BE2C (cell line): ENCODE measurements at regions not wholly inside any gene's neighbourhood (a gene's known extent, or its start where the extent isn't known, plus 50 kb on each side); places are given as distances from the start of the nearest gene placed in this dataset.

ENCODE experiments used
- DNase-seq: peaks from one replicate; pipeline ENCODE4 v3.0.0-alpha.2; 2020
- H3K27me3 ChIP-seq: fragments of 250-450 bp; sonication (Bioruptor Pico); 2 replicates; pipeline ENCODE4 v1.5.1; 2020; ENCODE audit warnings: mild to moderate bottlenecking
- H3K36me3 ChIP-seq: fragments of 250-450 bp; sonication (Bioruptor Pico); 2 replicates; pipeline ENCODE4 v1.5.1; 2020; ENCODE audit warnings: mild to moderate bottlenecking
- H3K4me1 ChIP-seq: fragments of 250-450 bp; sonication (Bioruptor Pico); 2 replicates; pipeline ENCODE4 v1.5.1; 2020
- H3K4me3 ChIP-seq: 2 replicates; pipeline ENCODE4 v1.5.1; 2011; ENCODE audit warnings: low read depth, low read length
- H3K9me3 ChIP-seq: fragments of 250-450 bp; sonication (Bioruptor Pico); 2 replicates; pipeline ENCODE4 v1.5.1; 2020
- CTCF ChIP-seq: IDR thresholded peaks from 2 replicates; pipeline ENCODE4 v1.5.1; 2012; ENCODE audit warnings: mild to moderate bottlenecking, low read depth, low read length

GRCh38 chr2:573025-573424 is 104.2 kb downstream of the TMEM18 start:
- Histone ChIP-seq H3K9me3 (no peaks in the 10 kb centered on the region), H3K4me1 (peaks cover 18% of the 10 kb centered on the region; the same call in 1 of the 2 replicates), H3K27me3 (no peaks in the 10 kb centered on the region), H3K4me3 (no peak overlapping the region), H3K36me3 (no peaks in the 10 kb centered on the region)
- DNase-seq, result no peak
- no peak for TF ChIP-seq CTCF

- no peak overlapping the region for H3K4me3 ChIP-seq
- H3K27me3 ChIP-seq, result no peaks in the 10 kb centered on the region
- no peak for TF ChIP-seq CTCF
- no peaks in the 10 kb centered on the region for H3K9me3 ChIP-seq
- peak; percentile 33 for DNase-seq
- H3K36me3 ChIP-seq, result no peaks in the 10 kb centered on the region
- H3K4me1 ChIP-seq, result peaks cover 19% of the 10 kb centered on the region; the same call in 1 of the 2 replicates
These were observed 107.5 kb downstream of the TMEM18 start for GRCh38 chr2:569681-570080.

DNA sequence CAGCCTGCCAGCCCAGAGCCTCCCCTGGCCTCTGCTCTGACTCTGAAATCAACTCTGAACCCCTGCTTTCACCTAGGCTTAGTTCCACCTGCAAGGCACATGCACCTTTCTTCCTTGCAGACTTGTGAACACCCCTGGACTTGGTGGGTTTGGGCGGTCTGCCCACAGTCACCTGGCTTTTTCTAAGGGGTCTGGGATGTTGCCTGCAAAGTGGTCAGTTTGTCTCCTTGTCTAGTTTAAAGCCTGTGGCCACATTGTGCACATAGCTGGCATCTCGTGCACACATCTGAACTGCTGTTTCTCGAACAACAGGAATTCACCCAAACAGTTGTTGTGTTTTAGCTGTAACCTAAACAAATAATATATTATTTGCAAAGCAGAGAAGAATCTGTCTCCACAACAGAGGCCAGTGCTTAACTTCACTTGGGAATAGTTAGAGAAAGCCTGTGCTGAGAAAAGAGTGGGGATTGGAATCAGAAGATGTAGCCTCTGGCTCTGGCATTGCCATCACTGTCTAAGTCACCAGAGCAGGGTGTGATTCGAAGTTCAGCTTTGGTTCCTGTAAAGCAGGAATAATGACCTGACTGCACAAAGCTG is 108.5 kb downstream of the TMEM18 start:
- H3K9me3 ChIP-seq, result no peaks in the 10 kb centered on the region
- H3K4me3 ChIP-seq, result no peak overlapping the region
- H3K36me3 ChIP-seq, result no peaks in the 10 kb centered on the region
- no peak for TF ChIP-seq CTCF
- DNase-seq, result no peak
- peaks cover 15% of the 10 kb centered on the region; the same call in 1 of the 2 replicates for H3K4me1 ChIP-seq
- H3K27me3 ChIP-seq, result no peaks in the 10 kb centered on the region

GRCh38 chr2:567865-568638 is 109.2 kb downstream of the TMEM18 start:
- H3K36me3 ChIP-seq, result no peaks in the 10 kb centered on the region
- no peaks in the 10 kb centered on the region for H3K27me3 ChIP-seq
- no peak for TF ChIP-seq CTCF
- peaks cover 12% of the 10 kb centered on the region; the same call in 1 of the 2 replicates for H3K4me1 ChIP-seq
- no peak overlapping the region for H3K4me3 ChIP-seq
- no peaks in the 10 kb centered on the region for H3K9me3 ChIP-seq
- no peak for DNase-seq

DNA sequence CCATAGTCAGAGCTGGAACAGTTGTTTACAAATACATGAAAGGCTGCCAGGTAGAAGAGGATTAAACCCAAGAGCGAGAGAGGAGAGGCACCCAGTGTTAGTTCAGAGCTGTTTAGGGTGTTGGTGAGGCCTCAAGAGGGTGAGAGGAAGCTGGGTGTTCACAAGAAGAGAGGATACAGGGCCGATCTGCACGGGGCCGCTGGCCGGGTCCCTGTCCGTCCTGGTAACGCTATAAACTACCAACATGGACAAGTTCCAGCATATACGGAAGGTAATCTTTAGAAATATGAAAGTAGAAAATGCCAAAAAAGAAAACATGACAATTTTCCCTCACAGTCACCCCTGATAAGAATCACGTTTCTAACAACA is 109.7 kb downstream of the TMEM18 start:
- no peak for TF ChIP-seq CTCF
- no peak overlapping the region for H3K4me3 ChIP-seq
- DNase-seq, result no peak
- no peaks in the 10 kb centered on the region for H3K36me3 ChIP-seq
- H3K4me1 ChIP-seq, result peaks cover 11% of the 10 kb centered on the region; the same call in 1 of the 2 replicates
- H3K27me3 ChIP-seq, result no peaks in the 10 kb centered on the region
- no peaks in the 10 kb centered on the region for H3K9me3 ChIP-seq
